C4-2B (cell line): ENCODE measurements at regions not wholly inside any gene's neighbourhood (a gene's known extent, or its start where the extent isn't known, plus 50 kb on each side); places are given as distances from the start of the nearest gene placed in this dataset.

Experiments
- H3K27ac ChIP-seq: fragments of 450-650 bp; 2 replicates; pipeline ENCODE4 v1.5.1; 2017
- CTCF ChIP-seq: fragments of 450-650 bp; conservative IDR thresholded peaks from 2 replicates; pipeline ENCODE4 v1.5.1; 2017; ENCODE audit warnings: mild to moderate bottlenecking
- ZFX ChIP-seq: fragments of 450-650 bp; IDR thresholded peaks from 2 replicates; pipeline ENCODE4 v1.6.1; 2017

- H3K27ac ChIP-seq, result no peak overlapping the region
- TF ChIP-seq ZFX (no peak), CTCF (no peak)
Observed at GRCh38 chr13:90094357-90094756, 1253.1 kb upstream of the MIR17HG start.

- TF ChIP-seq CTCF (no peak), ZFX (no peak)
- no peak overlapping the region for H3K27ac ChIP-seq
Observed at GRCh38 chr13:90098577-90098976, 1248.9 kb upstream of the MIR17HG start.

- TF ChIP-seq CTCF (no peak), ZFX (no peak)
- H3K27ac ChIP-seq, result no peak overlapping the region
Observed at GRCh38 chr13:90099847-90100246, 1247.6 kb upstream of the MIR17HG start.

GRCh38 chr13:90103099-90103784, 1244.2 kb upstream of the MIR17HG start:
- TF ChIP-seq ZFX (no peak), CTCF (no peak)
- H3K27ac ChIP-seq, result no peak overlapping the region

- no peak for TF ChIP-seq ZFX
- no peak for TF ChIP-seq CTCF
- no peak overlapping the region for H3K27ac ChIP-seq
Observed at GRCh38 chr13:90104764-90105163, 1242.7 kb upstream of the MIR17HG start.

GRCh38 chr13:90105276-90105675, 1242.2 kb upstream of the MIR17HG start:
- no peak overlapping the region for H3K27ac ChIP-seq

More at GRCh38 chr13:90105276-90105675, 1242.2 kb upstream of the MIR17HG start:
- TF ChIP-seq CTCF (no peak), ZFX (no peak)
